AG04449 (cell line): ENCODE measurements at regions not wholly inside any gene's neighbourhood (a gene's known extent, or its start where the extent isn't known, plus 50 kb on each side); places are given as distances from the start of the nearest gene placed in this dataset.
A peak's percentile ranks its signal among the peaks of the same experiment; 100 is the strongest.

Source experiments
- CTCF ChIA-PET: fragments of 350-600 bp; formaldehyde crosslinking; extraction: SDS; loops from one replicate; lab custom pipeline; 2021; ENCODE audit warnings: antibody characterized with exemption; lab: Yijun Ruan, JAX
- POLR2A ChIA-PET: fragments of 400-600, 350-600 bp; formaldehyde crosslinking; extraction: SDS; loops from one replicate; lab custom pipeline; 2020; ENCODE audit warnings: antibody characterized with exemption, inconsistent platforms; lab: Yijun Ruan, JAX
- DNase-seq: peaks from one replicate; pipeline ENCODE4 v3.0.0-alpha.2; 2010; ENCODE audit warnings: low read depth, low spot score
- H3K4me3 ChIP-seq: 2 replicates; pipeline ENCODE4 v1.5.1; 2011; ENCODE audit warnings: low read depth, mild to moderate bottlenecking, control low read depth, low read length
- CTCF ChIP-seq: IDR thresholded peaks from one replicate; pipeline ENCODE4 v1.5.1; 2011; ENCODE audit warnings: mild to moderate bottlenecking, moderate library complexity, low read length, control low read depth, inconsistent platforms; ENCODE audit not compliant: insufficient read depth; ENCODE audit errors: missing control alignments

GRCh38 chr1:170219163-170219562, 73.4 kb downstream of the NTMT2 start:
- H3K4me3 ChIP-seq: no peak overlapping the region
- no peak for TF ChIP-seq CTCF
- no peak for DNase-seq
- POLR2A ChIA-PET: no interaction called here
- CTCF ChIA-PET: no interaction called here

GRCh38 chr1:170221031-170221430, 75.3 kb downstream of the NTMT2 start:
- ChIA-PET POLR2A (no interaction called here), CTCF (no interaction called here)
- no peak for TF ChIP-seq CTCF
- DNase-seq: no peak
- H3K4me3 ChIP-seq: no peak overlapping the region

GRCh38 chr1:170221495-170221894, 75.7 kb downstream of the NTMT2 start:
- CTCF ChIA-PET: no interaction called here
- DNase-seq: no peak
- no peak for TF ChIP-seq CTCF
- POLR2A ChIA-PET: no interaction called here
- H3K4me3 ChIP-seq: no peak overlapping the region

- ChIA-PET CTCF (no interaction called here), POLR2A (no interaction called here)
- no peak for TF ChIP-seq CTCF
- no peak for DNase-seq
- no peak overlapping the region for H3K4me3 ChIP-seq
These were observed 78.7 kb downstream of the NTMT2 start for GRCh38 chr1:170224469-170224868.

GRCh38 chr1:170225781-170226530, 80.2 kb downstream of the NTMT2 start:
- no peak overlapping the region for H3K4me3 ChIP-seq
- TF ChIP-seq CTCF: no peak
- POLR2A ChIA-PET: no interaction called here
- CTCF ChIA-PET: interaction anchor here (0.6 kb wide), 1 partner anchor 30 kb away, joined by 4 read pairs; no protein-coding TSS in a partner anchor
- DNase-seq: peak; percentile 14

- ChIA-PET POLR2A (no interaction called here), CTCF (interaction anchor here (0.6 kb wide), 1 partner anchor 30 kb away, joined by 4 read pairs; no protein-coding TSS in a partner anchor)
- TF ChIP-seq CTCF: no peak
- no peak overlapping the region for H3K4me3 ChIP-seq
- no peak for DNase-seq
These were observed 81.0 kb downstream of the NTMT2 start for GRCh38 chr1:170226767-170227166.
